Stimulated activated naive CD4-positive, alpha-beta T cell (primary cell): ENCODE measurements at regions not wholly inside any gene's neighbourhood (a gene's known extent, or its start where the extent isn't known, plus 50 kb on each side); places are given as distances from the start of the nearest gene placed in this dataset.

Source experiments
- DNase-seq, 6 experiments: peaks; one replicate each; lab custom pipeline; 2025; lab: John Stamatoyannopoulos, UW

DNA sequence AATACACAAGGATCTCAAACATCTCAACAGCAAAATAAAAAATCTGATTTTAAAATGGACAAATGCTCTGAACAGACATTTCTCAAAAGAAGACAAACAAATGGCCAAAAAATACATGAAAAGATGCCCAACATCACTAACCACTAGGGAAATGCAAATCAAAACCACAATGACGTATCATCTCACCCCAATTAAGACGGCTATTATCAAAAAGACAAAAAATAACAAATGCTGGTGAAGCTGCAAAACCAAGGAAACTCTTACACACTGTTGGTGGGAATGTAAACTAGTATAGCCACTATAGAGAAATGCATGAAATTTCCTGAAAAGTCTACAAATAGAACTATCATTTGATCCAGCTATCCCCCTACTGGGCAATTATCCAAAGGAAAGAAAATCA lies 145.0 kb downstream of the BTG1 start:
- DNase-seq: no peak

DNA sequence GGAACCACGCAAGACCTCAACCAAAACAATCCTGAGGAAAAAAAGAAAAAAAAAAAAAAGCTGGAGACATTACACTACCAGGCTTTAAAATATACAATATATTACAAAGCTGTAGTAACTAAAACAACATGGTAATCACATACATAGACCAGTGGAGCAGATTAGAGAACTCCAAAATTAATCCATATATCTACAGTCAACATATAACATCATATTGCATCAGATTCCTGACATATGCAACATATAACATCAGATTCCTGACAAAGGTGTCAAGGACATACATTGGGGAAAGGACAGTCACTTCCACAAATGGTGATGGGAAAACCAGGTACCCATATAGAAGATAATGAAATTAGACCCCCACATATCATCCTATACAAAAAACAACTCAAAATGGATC lies 145.8 kb downstream of the BTG1 start:
- no peak for DNase-seq

DNA sequence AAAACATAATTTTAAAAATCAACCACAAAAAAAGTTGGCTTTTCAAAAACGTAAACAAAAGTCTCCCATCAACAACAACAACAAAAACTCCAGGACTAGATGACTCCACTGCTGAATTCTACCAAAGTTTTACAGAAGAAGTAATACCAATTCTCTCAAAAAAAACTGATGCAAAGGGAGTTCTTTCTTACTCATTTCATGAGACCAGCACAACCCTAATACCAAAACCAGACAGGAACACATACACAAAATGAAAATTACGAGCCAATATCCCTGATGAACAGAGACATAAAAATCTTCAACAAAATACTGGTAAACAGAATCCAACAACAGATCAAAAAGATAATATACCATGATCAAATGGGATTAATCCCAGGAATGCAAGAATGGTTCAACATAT lies 147.3 kb downstream of the BTG1 start:
- no peak for DNase-seq

DNA sequence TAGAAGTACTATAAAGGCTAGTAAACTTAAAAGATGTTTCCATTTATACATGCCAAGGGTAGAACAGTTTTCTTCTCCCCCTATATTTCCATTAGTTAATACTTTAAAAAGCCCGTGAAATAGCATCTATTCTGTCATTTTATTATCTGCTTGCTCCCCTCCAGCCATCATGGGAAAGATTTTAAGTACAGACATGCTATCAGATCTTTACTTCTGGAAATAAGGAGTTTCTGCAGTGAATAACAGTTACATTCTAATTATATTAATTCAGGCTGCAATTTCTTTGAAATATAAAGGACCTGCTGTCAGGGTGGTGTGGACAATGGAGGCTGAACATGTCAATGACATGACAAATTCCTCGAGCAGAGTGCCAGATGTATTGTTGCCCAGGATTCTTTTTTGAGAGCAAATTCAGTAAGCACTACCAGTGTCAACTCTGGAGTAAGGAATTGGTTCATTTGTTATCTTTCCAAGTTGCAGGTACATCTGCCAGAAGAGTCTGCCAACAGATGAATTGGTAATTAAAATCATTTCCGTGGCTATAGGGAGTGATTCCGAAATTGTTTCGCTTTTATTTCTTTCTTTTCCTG lies 151.3 kb downstream of the BTG1 start:
- DNase-seq: no peak

DNA sequence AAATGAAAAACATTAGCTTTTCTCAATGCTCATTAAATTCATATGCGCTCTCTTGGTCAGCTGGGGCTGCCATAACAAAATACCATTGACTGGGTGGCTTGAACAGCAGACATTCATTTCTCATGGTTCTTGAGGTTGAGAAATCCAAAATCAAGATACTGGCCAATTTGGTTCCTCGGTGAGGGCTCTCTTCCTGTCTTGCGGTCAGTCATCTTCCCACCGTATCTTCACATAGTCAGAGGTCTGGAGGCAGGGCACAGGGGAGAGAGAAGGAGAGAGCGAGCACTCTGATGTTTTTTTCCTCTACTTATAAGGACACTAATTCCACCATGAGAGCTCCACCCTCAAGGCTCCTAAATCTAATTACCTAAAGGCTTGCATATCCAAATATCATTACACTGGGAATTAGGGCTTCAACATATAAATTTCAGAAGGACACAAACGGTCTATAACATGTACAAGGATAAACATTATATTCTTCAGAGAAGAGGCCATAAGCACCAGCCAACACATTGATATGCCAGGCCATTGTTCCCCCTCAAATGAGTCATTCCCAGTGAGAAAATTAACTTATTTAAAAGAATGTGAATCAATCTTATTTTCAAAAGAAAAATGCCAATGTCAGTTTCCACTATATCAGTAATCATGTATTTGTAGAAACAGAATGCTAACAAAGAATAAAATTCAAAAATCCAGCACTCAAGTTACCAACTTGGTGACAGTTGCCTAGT lies 152.2 kb downstream of the BTG1 start:
- DNase-seq: no peak

DNA sequence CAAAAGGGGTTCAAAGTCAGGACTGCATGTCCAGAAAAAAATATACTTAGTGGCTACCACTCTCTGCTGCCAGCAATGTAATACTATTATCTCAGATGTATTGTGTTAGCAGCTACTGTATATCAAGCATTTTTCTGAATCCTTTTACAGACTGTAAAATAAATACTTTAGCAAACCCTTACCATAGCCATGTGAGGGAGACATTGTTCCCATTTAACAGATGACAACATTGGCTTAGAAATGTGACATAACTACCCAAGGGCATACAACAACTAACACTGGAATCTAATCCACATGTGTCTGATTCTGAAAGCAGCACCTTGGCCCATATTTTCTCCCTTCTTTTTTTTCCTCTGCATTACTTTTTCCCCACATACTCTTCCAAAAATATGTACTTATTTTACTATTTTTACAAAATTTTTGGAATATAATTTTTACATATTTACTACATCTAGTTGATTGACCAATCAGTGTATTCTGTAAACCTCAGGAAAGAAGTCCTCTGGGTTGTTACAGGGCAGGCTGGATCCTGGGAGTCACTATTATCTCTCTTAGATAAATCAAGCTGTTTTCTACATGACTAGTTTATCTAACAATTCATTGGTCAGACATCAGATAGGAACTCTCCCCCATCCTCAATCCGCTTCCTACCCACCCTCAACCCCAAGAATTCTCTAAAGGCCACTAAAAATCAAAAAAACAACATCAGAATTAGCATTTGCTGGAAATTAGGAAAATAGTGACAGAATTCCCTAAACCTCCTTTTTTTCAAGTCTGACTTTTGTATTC lies 154.1 kb downstream of the BTG1 start:
- peak in 3 of 6 experiments; percentile 10 to 50 (median 32) for DNase-seq

DNA sequence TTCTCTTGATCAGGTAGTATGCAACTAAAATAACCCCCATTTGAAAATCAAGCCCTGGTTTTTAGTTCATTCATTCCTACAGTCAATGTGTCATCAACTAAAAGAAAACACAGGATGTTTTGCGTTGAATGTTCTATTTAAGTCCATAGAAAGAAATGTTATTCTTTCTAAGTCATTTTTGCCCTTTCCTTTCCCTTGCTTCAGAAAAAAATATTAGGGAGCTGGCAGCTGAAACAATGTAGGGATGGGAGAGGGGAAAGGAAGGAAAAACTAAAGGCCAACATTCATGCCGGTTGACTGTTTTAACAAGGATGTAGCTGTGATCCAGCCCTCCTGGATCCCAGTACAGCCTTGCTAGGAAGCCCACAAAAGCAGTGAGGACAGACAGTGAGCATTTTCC lies 155.1 kb downstream of the BTG1 start:
- no peak for DNase-seq

DNA sequence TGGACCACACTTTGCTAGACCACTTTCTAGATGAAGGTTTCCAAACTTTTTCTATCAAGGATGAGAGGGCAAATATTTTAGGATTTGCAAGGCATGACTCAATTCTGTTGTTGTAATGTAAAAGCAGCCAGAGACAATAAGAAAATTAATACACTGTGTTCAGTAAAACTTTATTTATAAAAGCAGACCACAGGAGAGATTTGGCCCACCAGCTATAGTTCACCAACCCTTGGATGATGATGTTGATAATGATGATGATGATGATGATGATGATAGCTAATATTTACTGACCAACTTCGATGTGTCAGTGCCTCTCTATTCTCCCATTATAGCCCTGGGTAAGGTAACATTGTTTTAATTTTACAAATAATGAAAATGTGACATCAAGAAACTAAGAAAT lies 156.5 kb downstream of the BTG1 start:
- no peak for DNase-seq

DNA sequence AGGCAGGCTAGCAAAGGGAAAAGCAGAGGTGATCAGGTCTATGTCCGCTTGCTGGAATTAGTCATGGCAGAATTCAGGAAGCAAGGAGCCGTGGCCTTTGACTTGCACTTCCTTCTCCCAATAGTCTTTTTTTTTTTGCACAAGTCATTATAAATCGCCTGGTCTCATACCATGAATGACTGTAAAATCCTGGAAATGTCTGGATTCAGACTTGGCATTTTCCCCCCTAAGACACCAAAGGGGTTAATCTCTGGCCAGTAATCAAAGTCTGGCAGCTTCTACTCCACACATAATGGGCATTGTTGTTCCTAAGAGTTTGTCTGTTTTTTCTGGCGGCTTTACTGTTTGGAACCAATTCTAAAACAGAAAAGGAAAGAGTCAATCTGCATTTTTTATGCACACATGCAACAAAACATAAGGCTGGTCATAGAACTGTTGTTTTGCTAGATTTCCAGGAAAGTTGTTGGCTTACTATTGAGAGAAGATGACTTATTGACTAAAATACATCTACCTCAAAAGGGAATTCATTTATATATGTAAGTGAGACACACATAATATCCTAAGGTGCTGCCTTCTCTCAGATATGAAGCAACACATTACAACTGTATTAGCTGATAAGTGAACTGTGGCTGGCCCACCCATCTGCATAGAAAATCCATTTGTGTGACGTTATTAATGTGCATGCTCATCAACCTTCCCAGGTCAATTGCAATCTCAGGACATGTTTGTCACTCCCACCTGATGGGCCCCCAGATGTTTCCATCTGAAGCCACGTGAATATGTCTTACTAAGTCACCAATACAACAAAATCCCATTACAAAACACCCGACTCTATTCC lies 157.3 kb downstream of the BTG1 start:
- no peak for DNase-seq

DNA sequence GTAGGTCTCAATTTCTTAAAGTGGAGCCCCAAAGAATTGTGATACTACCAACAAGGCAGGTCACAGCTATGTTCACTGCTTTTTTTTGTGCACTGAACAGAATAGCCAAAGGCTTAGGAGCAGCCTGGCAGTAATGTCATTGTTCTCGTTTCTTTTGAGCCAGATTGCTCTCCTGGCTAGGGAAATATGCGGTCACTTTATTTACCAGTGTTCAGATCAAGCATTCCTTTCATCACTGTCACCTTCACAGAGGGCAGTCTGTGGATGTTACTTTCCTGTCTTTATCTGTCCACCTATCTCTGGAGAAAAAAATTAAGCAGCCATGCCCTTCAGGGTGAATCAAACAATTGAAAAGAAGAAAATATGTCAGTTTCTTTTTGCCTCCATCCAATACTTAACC lies 159.6 kb downstream of the BTG1 start:
- DNase-seq: no peak

DNA sequence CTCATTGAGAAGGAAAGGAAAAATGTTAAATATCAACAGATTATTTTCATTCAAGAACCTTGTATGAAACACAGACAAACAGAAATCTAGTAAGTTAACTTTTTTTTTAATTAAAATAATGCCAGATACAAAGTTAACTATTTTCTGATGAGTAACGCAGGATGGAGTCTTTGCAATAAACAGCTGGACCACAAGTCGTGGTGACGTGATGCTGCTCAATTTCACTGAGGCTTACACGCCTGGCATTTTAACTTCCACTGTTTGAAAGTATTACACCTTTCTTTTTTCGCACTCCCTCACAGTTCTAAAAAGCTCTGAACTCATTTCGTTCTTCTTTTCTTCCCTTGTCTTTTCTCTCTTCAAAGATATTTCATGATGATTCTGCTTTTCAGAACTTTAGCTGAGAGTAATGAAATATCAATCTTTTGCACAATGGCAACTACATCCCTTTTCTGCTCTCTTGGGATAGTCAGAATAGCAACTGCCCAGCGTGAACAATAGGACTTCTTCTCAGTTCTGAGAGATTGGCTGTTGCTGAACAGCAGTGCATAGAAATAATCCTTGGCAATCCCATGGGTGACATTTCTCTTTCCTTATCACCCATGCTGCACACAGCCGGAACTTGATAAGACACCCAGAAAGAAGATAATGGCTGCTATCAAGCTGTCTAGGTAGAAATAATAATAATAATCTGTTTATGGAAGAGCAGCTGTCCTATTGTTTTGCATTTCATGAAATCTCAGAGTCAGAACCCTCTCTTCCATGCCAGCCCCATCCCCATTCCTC lies 160.5 kb downstream of the BTG1 start:
- no peak for DNase-seq

DNA sequence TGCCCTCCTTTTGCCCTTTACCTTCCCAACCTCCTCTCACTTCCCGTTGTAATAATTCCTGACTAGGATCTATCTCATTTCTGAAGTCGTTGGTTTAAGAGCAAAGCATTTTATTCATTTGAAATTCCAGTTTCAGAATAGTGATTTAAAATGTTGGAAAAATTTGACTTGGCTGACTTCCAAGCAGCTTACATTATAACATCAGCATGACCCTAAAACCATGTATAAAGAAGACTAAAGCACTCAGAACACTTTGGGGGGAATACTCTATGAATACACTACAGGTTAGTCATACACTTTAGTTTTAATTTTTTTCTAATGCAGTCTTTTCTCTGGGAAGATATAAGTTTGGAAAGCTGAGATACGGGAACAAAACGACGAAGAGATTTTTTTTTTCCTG lies 161.1 kb downstream of the BTG1 start:
- no peak for DNase-seq

DNA sequence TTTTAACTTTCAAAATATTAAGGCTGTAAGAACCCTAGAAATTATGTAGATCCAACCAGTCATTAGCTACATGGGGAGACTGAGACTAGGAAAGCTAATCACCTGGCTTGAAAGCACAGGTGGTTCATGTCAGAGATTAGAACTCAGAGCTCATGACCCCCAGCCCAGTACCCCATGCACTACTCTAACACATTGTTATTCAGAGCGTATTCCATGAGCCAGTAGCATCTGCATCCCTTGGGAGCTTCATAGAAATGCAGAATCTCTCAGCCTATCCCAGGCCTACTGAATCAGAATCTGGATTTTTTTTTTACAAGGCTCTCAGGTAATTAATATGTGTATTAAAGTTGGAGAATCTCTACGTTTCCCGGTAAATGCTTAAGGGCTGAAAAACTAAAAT lies 161.7 kb downstream of the BTG1 start:
- no peak for DNase-seq

DNA sequence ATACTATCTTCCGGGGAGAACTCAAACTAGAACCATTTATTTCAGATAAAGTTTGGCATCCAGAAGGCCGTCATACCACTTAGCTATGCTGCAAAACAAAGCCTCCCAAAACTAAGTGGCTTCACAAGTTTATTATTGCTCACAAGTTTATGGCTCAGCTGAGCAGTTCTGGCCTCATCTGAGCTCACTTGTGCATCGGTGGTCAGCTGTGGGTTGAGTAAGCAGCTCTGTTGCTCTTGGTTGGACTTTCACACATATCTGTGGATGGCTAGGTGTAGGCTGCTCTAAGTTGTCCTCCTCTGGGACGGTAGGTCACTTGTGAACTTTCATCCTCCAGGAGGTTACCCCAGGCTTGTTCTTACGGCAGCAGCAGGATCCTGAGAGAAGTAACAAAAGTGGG lies 162.7 kb downstream of the BTG1 start:
- DNase-seq: no peak

DNA sequence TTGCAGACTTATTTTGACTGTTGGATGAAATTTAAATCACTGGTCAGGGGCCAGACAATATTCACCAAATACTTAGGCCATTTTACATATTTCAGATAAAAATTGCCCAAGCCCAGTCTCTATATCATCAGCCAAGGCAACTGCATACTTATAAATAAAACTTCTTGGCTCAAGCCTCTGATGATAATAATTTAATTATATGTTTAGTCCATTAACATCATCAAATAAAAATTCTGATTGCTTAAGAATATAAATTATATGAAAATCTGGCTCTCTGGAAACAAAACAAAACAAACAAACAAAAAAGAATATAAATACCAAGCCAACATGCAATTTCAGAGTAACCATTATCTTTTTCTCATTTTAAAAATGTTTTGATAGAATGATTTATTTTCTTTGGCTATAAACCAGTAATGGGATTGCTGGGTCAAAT lies 165.2 kb downstream of the BTG1 start:
- no peak for DNase-seq

DNA sequence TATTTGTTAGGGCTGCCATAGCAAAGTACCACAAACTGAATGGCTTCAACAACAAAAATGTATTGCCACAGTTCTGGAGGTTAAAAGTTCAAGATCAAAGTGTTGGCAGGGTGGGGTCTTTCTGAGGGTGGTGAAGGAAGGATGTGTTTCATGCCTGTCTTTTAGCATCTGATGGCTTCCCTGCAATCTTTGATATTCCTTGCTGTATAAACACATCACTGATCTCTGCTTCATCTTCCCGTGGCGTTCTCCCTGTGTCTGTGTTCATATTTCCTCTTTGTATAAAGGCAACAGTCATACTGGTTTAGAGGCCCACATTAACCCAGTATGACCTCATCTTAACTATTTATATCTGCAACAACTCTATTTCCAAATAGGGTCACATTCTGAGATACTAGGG lies 167.5 kb downstream of the BTG1 start:
- peak; percentile 12 to 86 (median 72) for DNase-seq

DNA sequence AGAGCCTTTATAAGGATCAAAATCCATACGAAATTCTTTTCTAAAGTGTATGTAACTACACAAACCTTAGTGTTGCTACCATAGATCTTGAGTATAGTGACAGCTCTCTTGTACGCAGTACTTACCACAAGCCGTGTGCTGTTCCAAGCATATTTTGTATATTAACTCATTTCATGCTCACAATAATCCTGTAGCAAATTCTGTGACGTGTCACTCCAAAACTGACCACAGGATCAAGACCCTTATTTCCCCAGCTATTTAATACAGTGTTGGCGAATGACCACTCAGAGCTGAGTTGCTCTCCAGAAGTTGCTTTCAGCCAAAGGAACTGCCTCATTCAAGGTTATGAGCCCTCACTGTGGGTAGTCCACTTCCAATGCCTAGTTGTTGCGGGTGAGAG lies 169.8 kb downstream of the BTG1 start:
- no peak for DNase-seq

DNA sequence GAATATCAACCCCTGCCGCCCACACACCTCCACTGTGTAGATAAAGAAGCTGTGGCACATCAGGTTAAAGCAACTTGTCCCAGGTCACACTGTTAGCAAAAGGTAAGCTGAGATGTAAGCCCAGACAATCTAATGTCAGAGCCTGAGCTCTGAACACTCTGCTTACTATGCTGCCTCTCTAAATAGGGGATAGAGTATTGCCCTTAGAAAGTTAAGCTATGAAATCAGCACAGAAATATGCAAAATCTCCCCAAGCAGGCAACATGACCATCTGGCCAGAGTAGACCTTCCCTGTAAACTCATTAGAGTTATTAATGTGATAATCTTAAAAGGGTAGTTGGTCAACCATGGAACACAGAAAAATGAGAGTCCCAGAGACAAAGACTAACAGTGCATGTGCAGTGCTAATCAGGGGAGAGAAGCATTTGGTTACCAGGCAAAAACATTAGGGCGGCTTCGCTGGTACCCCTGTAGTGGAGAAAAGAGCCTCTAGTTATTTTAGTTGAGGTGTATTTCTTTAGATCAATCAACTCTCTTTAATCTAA lies 171.0 kb downstream of the BTG1 start:
- DNase-seq: no peak

DNA sequence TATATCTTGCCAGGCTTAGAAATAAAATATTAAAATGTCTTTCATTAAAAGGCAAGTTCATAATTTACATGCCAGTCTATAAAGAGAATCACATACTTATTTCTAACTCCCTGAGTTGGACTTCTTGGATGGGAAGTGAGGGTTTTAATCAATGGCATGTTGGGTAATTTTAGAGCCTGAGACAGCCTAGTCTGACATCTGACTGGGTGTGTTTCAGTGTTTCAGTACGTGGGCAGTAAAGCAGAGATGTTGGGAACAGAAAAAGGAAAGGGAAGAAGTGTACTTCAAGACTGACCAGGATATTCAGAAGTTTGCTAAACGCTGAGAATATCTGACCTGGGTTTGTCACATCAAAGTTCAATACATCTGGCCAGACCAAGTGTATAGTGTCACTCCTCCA lies 171.8 kb downstream of the BTG1 start:
- no peak for DNase-seq

DNA sequence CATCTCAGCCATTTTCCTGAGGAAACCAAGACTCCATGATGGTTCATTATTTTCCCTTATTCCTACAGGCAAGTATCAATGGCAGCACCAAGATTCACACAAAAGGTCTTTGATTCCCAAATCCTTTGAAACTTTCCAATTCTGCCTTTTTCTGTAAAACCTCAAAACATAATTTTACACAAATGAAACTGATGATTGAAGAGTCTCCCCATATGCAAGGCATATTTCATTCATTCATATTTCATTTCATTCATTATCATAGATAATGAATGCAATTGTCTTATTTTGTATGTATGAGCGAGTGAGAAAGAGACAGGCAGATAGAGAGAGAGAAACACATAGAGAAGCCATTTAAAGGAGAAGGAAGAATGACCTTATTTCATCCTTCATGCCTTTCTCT lies 172.8 kb downstream of the BTG1 start:
- DNase-seq: no peak

DNA sequence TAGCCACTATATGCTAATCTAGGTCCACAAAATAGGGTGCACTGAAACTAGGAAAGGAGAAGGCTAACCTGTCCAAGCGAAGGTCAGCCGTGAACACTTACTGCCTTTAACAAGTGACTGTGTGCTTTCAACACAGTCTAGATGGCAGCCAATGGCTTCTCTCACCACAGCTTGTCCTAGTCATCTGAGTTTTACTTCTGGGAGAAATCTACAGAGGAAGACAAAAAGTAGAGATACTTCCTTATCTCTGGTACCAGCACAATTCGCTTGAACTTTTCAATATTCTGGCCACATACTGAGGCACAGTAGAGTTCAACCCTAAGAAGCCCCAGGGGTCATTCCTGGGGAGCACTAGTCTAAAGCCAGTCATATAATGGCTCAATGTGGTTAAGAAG lies 176.9 kb downstream of the BTG1 start:
- no peak for DNase-seq
